HepG2 (cell line): ENCODE measurements at regions not wholly inside any gene's neighbourhood (a gene's known extent, or its start where the extent isn't known, plus 50 kb on each side); places are given as distances from the start of the nearest gene placed in this dataset.

ENCODE experiments used
- ATF7 ChIP-seq, 2 experiments: fragments of 450-650 bp in 1 of 2; sonication (generic) in 1 of 2; formaldehyde crosslinking in 1 of 2; IDR thresholded peaks; 2 replicates each; pipeline versions ENCODE4 v1.4.0 to v1.6.1; 2016 to 2020; ENCODE audit warnings: antibody characterized with exemption in 1 of 2, mild to moderate bottlenecking in 1 of 2, missing genetic modification reagents in 1 of 2
- HOXD1 ChIP-seq: sonication (generic); formaldehyde crosslinking; IDR thresholded peaks from 2 replicates; pipeline ENCODE4 v1.5.0; 2020; ENCODE audit warnings: missing genetic modification reagents
- JARID2 ChIP-seq: sonication (generic); formaldehyde crosslinking; IDR thresholded peaks from 2 replicates; pipeline ENCODE4 v1.8.1; 2023; ENCODE audit warnings: missing genetic modification reagents, inconsistent platforms; ENCODE audit not compliant: insufficient replicate concordance
- KIAA2018 ChIP-seq: sonication (generic); formaldehyde crosslinking; IDR thresholded peaks from 2 replicates; pipeline ENCODE4 v1.5.0; 2020; ENCODE audit warnings: mild to moderate bottlenecking, missing genetic modification reagents, borderline replicate concordance
- PBX3 ChIP-seq: sonication (generic); formaldehyde crosslinking; IDR thresholded peaks from 2 replicates; pipeline ENCODE4 v1.8.1; 2023; ENCODE audit warnings: missing genetic modification reagents, inconsistent platforms, borderline replicate concordance
- ZBTB2 ChIP-seq: sonication (generic); formaldehyde crosslinking; IDR thresholded peaks from 2 replicates; pipeline ENCODE4 v1.8.0; 2022; ENCODE audit warnings: low read depth, missing genetic modification reagents
- ZFP82 ChIP-seq: sonication (generic); formaldehyde crosslinking; IDR thresholded peaks from 2 replicates; pipeline ENCODE4 v1.5.1; 2020; ENCODE audit warnings: mild to moderate bottlenecking, missing genetic modification reagents, borderline replicate concordance
- ZNF432 ChIP-seq: sonication (generic); formaldehyde crosslinking; IDR thresholded peaks from 2 replicates; pipeline ENCODE4 v1.5.0; 2020; ENCODE audit warnings: missing genetic modification reagents, mild to moderate bottlenecking, borderline replicate concordance
- ZNF781 ChIP-seq: sonication (generic); formaldehyde crosslinking; IDR thresholded peaks from 2 replicates; pipeline ENCODE4 v1.5.1; 2020; ENCODE audit warnings: borderline replicate concordance, mild to moderate bottlenecking, missing genetic modification reagents; ENCODE audit errors: not compliant biosample characterization
- ZSCAN12 ChIP-seq: sonication (generic); formaldehyde crosslinking; IDR thresholded peaks from 2 replicates; pipeline ENCODE4 v1.9.0; 2021; ENCODE audit warnings: mild to moderate bottlenecking, missing genetic modification reagents
- TF ChIP-seq, protein P1 (sequence below): sonication (generic); formaldehyde crosslinking; IDR thresholded peaks from 2 replicates; pipeline ENCODE4 v1.5.0; 2020; ENCODE audit warnings: mild to moderate bottlenecking, low read depth, missing genetic modification reagents, borderline replicate concordance
- TF ChIP-seq, protein P2 (sequence below): sonication (generic); formaldehyde crosslinking; IDR thresholded peaks from 2 replicates; pipeline ENCODE4 v1.4.0; 2020; ENCODE audit warnings: missing genetic modification reagents, borderline replicate concordance

DNA sequence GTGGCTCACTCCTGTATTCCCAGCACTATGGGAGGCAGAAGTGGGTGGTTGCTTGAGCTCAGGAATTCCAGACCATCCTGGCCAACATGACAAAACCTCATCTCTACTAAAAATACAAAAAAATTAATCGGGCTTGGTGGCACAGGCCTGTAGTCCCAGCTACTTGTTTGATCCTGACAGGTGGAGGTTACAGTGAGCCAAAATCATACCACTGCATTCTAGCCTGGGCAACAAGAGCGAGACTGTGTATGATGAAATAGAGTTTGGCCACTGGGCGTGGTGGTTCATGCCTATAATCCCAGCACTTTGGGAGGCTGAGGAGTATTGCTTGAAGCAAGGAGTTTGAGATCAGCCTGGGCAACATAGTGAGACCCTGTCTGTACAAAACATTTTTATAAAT lies 173.3 kb downstream of the TANC2 start (continued):
- TF ChIP-seq, protein P1, sequence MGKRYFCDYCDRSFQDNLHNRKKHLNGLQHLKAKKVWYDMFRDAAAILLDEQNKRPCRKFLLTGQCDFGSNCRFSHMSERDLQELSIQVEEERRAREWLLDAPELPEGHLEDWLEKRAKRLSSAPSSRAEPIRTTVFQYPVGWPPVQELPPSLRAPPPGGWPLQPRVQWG (CRISPR knock-in tag), result no peak
- no peak for TF ChIP-seq ZNF432 (CRISPR knock-in tag)
- TF ChIP-seq ZNF781, result no peak
- no peak for TF ChIP-seq ZSCAN12 (CRISPR knock-in tag)
- no peak for TF ChIP-seq ATF7 (IDR thresholded peaks at IDR 0.05)
- TF ChIP-seq ATF7 (CRISPR knock-in tag; IDR thresholded peaks at IDR 0.05), result no peak
- no peak for TF ChIP-seq PBX3 (CRISPR knock-in tag)
- no peak for TF ChIP-seq HOXD1
- no peak for TF ChIP-seq ZFP82 (CRISPR knock-in tag)
- TF ChIP-seq, protein P2, sequence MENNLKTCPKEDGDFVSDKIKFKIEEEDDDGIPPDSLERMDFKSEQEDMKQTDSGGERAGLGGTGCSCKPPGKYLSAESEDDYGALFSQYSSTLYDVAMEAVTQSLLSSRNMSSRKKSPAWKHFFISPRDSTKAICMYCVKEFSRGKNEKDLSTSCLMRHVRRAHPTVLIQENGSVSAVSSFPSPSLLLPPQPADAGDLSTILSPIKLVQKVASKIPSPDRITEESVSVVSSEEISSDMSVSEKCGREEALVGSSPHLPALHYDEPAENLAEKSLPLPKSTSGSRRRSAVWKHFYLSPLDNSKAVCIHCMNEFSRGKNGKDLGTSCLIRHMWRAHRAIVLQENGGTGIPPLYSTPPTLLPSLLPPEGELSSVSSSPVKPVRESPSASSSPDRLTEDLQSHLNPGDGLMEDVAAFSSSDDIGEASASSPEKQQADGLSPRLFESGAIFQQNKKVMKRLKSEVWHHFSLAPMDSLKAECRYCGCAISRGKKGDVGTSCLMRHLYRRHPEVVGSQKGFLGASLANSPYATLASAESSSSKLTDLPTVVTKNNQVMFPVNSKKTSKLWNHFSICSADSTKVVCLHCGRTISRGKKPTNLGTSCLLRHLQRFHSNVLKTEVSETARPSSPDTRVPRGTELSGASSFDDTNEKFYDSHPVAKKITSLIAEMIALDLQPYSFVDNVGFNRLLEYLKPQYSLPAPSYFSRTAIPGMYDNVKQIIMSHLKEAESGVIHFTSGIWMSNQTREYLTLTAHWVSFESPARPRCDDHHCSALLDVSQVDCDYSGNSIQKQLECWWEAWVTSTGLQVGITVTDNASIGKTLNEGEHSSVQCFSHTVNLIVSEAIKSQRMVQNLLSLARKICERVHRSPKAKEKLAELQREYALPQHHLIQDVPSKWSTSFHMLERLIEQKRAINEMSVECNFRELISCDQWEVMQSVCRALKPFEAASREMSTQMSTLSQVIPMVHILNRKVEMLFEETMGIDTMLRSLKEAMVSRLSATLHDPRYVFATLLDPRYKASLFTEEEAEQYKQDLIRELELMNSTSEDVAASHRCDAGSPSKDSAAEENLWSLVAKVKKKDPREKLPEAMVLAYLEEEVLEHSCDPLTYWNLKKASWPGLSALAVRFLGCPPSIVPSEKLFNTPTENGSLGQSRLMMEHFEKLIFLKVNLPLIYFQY (CRISPR knock-in tag), result no peak
- no peak for TF ChIP-seq JARID2 (CRISPR knock-in tag)
- TF ChIP-seq ZBTB2 (CRISPR knock-in tag), result no peak
- TF ChIP-seq KIAA2018, result no peak
